DND-41 (cell line): ENCODE measurements at regions not wholly inside any gene's neighbourhood (a gene's known extent, or its start where the extent isn't known, plus 50 kb on each side); places are given as distances from the start of the nearest gene placed in this dataset.

Experiments
- CTCF ChIP-seq: IDR thresholded peaks from 2 replicates; pipeline ENCODE4 v1.5.1; 2012; ENCODE audit warnings: borderline replicate concordance, low read length, moderate library complexity, mild to moderate bottlenecking; ENCODE audit not compliant: poor library complexity, severe bottlenecking; ENCODE audit errors: extremely low read depth
- EZH2 ChIP-seq: IDR thresholded peaks from 3 replicates; pipeline ENCODE4 v1.6.1; 2012; ENCODE audit warnings: borderline replicate concordance, low read depth, mild to moderate bottlenecking, moderate library complexity, low read length, inconsistent platforms; ENCODE audit not compliant: severe bottlenecking

- no peak for TF ChIP-seq CTCF
- TF ChIP-seq EZH2: no peak
Measured at GRCh38 chr2:3097804-3098203, 279.8 kb downstream of the EIPR1 start.
